ENCODE measurements at regions not wholly inside any gene's neighbourhood (a gene's known extent, or its start where the extent isn't known, plus 50 kb on each side); places are given as distances from the start of the nearest gene placed in this dataset.

- Histone ChIP-seq H3K9ac (no peak overlapping the region), H3K27me3 (no peaks in the 10 kb centered on the region), H3K4me2 (no peak overlapping the region), H3K9me3 (replicated peaks in 1 of 11) (no peaks in the 10 kb centered on the region), H4K20me1 (no peaks in the 10 kb centered on the region), H3K4me1 (peaks cover 10 to 17% (median 13%) of the 10 kb centered on the region in 10 experiments), H3K36me3 (no peaks in the 10 kb centered on the region), H3K27ac (no peak overlapping the region), H3K4me3 (no peak overlapping the region)
- TF ChIP-seq Cebpa-rat (IDR thresholded peaks at IDR 0.05): no peak
Measured at GRCh38 chr12:100703868-100704267, 90.7 kb upstream of the ANO4 start.

- H3K9ac ChIP-seq: no peak overlapping the region
- H3K4me2 ChIP-seq: no peak overlapping the region
- no peak overlapping the region for H3K4me3 ChIP-seq
- no peak for TF ChIP-seq Cebpa-rat (IDR thresholded peaks at IDR 0.05)
- H3K9me3 ChIP-seq (replicated peaks in 1 of 11): no peaks in the 10 kb centered on the region; a peak in 2 of 22 replicates
- H3K27ac ChIP-seq: no peak overlapping the region
- no peaks in the 10 kb centered on the region for H3K36me3 ChIP-seq
- no peaks in the 10 kb centered on the region for H4K20me1 ChIP-seq
- H3K27me3 ChIP-seq: no peaks in the 10 kb centered on the region
- no peaks in the 10 kb centered on the region for H3K4me1 ChIP-seq
Measured at GRCh38 chr12:100706033-100706432, 88.5 kb upstream of the ANO4 start.

- no peak overlapping the region for H3K4me2 ChIP-seq
- no peak overlapping the region for H3K4me3 ChIP-seq
- H3K9me3 ChIP-seq (replicated peaks in 1 of 11): no peaks in the 10 kb centered on the region; a peak in 2 of 22 replicates
- no peaks in the 10 kb centered on the region for H3K4me1 ChIP-seq
- no peak for TF ChIP-seq Cebpa-rat (IDR thresholded peaks at IDR 0.05)
- H4K20me1 ChIP-seq: no peaks in the 10 kb centered on the region
- H3K9ac ChIP-seq: no peak overlapping the region
- no peaks in the 10 kb centered on the region for H3K36me3 ChIP-seq
- H3K27ac ChIP-seq: no peak overlapping the region
- no peaks in the 10 kb centered on the region for H3K27me3 ChIP-seq
Measured at GRCh38 chr12:100708591-100708990, 86.0 kb upstream of the ANO4 start.

GRCh38 chr12:100715976-100716944 is 78.3 kb upstream of the ANO4 start:
- H3K4me2 ChIP-seq: no peak overlapping the region
- no peaks in the 10 kb centered on the region for H4K20me1 ChIP-seq
- H3K36me3 ChIP-seq: no peaks in the 10 kb centered on the region
- no peak for TF ChIP-seq Cebpa-rat (IDR thresholded peaks at IDR 0.05)
- H3K27me3 ChIP-seq: no peaks in the 10 kb centered on the region
- no peak overlapping the region for H3K4me3 ChIP-seq
- H3K27ac ChIP-seq: no peak overlapping the region
- no peak overlapping the region for H3K9ac ChIP-seq
- peaks cover 22 to 26% (median 25%) of the 10 kb centered on the region in 11 experiments for H3K9me3 ChIP-seq (replicated peaks in 1 of 11)
- H3K4me1 ChIP-seq: no peaks in the 10 kb centered on the region

GRCh38 chr12:100716945-100717732 is 77.4 kb upstream of the ANO4 start:
- Histone ChIP-seq H3K36me3 (no peaks in the 10 kb centered on the region), H3K4me3 (no peak overlapping the region), H3K27me3 (no peaks in the 10 kb centered on the region), H3K4me1 (peaks cover 0 to 3% (median 2%) of the 10 kb centered on the region in 10 experiments; a peak in 8 of 20 replicates), H3K9ac (no peak overlapping the region), H4K20me1 (no peaks in the 10 kb centered on the region), H3K27ac (no peak overlapping the region), H3K9me3 (replicated peaks in 1 of 11) (peaks cover 22 to 26% (median 25%) of the 10 kb centered on the region in 11 experiments), H3K4me2 (no peak overlapping the region)
- TF ChIP-seq Cebpa-rat (IDR thresholded peaks at IDR 0.05): no peak

- no peaks in the 10 kb centered on the region for H3K27me3 ChIP-seq
- no peak for TF ChIP-seq Cebpa-rat (IDR thresholded peaks at IDR 0.05)
- H3K9me3 ChIP-seq (replicated peaks in 1 of 11): peaks cover 22 to 26% (median 25%) of the 10 kb centered on the region in 11 experiments
- no peak overlapping the region for H3K9ac ChIP-seq
- peaks cover 0 to 9% (median 8%) of the 10 kb centered on the region in 10 experiments; a peak in 11 of 20 replicates for H3K4me1 ChIP-seq
- H4K20me1 ChIP-seq: no peaks in the 10 kb centered on the region
- H3K27ac ChIP-seq: no peak overlapping the region
- H3K4me3 ChIP-seq: no peak overlapping the region
- H3K36me3 ChIP-seq: no peaks in the 10 kb centered on the region
- H3K4me2 ChIP-seq: no peak overlapping the region
Measured at GRCh38 chr12:100717733-100718067, 76.9 kb upstream of the ANO4 start.

GRCh38 chr12:100718187-100718586 is 76.4 kb upstream of the ANO4 start:
- no peak for TF ChIP-seq Cebpa-rat (IDR thresholded peaks at IDR 0.05)
- Histone ChIP-seq H3K9me3 (replicated peaks in 1 of 11) (peaks cover 22 to 26% (median 25%) of the 10 kb centered on the region in 11 experiments), H3K9ac (no peak overlapping the region), H3K27ac (no peak overlapping the region), H3K36me3 (no peaks in the 10 kb centered on the region), H3K4me1 (peaks cover 0 to 9% (median 9%) of the 10 kb centered on the region in 10 experiments; a peak in 11 of 20 replicates), H4K20me1 (no peaks in the 10 kb centered on the region), H3K4me2 (no peak overlapping the region), H3K4me3 (no peak overlapping the region), H3K27me3 (no peaks in the 10 kb centered on the region)

GRCh38 chr12:100720016-100720654 is 74.4 kb upstream of the ANO4 start:
- no peak overlapping the region for H3K4me3 ChIP-seq
- peaks cover 0 to 9% (median 9%) of the 10 kb centered on the region in 10 experiments; a peak in 11 of 20 replicates for H3K4me1 ChIP-seq
- TF ChIP-seq Cebpa-rat (IDR thresholded peaks at IDR 0.05): no peak
- H3K4me2 ChIP-seq: no peak overlapping the region
- peaks cover 22 to 26% (median 25%) of the 10 kb centered on the region in 11 experiments for H3K9me3 ChIP-seq (replicated peaks in 1 of 11)
- H3K27me3 ChIP-seq: no peaks in the 10 kb centered on the region
- H3K9ac ChIP-seq: no peak overlapping the region
- no peaks in the 10 kb centered on the region for H4K20me1 ChIP-seq
- H3K27ac ChIP-seq: no peak overlapping the region
- H3K36me3 ChIP-seq: no peaks in the 10 kb centered on the region

- H3K9me3 ChIP-seq (replicated peaks in 1 of 11): peaks cover 15 to 16% (median 16%) of the 10 kb centered on the region in 11 experiments
- H3K27ac ChIP-seq: no peak overlapping the region
- H3K4me3 ChIP-seq: no peak overlapping the region
- no peak overlapping the region for H3K9ac ChIP-seq
- H3K27me3 ChIP-seq: no peaks in the 10 kb centered on the region
- no peak overlapping the region for H3K4me2 ChIP-seq
- H3K4me1 ChIP-seq: peaks cover 0 to 9% (median 9%) of the 10 kb centered on the region in 10 experiments; a peak in 11 of 20 replicates
- no peak for TF ChIP-seq Cebpa-rat (IDR thresholded peaks at IDR 0.05)
- no peaks in the 10 kb centered on the region for H4K20me1 ChIP-seq
- no peaks in the 10 kb centered on the region for H3K36me3 ChIP-seq
Measured at GRCh38 chr12:100721169-100721568, 73.4 kb upstream of the ANO4 start.
